PC-3 (cell line): ENCODE measurements at regions not wholly inside any gene's neighbourhood (a gene's known extent, or its start where the extent isn't known, plus 50 kb on each side); places are given as distances from the start of the nearest gene placed in this dataset.
A peak's percentile ranks its signal among the peaks of the same experiment; 100 is the strongest.

Source experiments
- CTCF ChIP-seq: fragments of 300-600 bp; sonication (generic); conservative IDR thresholded peaks from 2 replicates; pipeline ENCODE4 v1.5.1; 2017; ENCODE audit warnings: antibody characterized with exemption, low read depth, mild to moderate bottlenecking, low read length
- EZH2 ChIP-seq: fragments of 300-600 bp; sonication (generic); IDR thresholded peaks from one replicate; pipeline ENCODE4 v1.6.1; 2017; ENCODE audit warnings: antibody characterized with exemption, mild to moderate bottlenecking, low read length; ENCODE audit not compliant: unreplicated experiment
- EZH2phosphoT487 ChIP-seq: fragments of 300-600 bp; sonication (generic); IDR thresholded peaks from 2 replicates; pipeline ENCODE4 v1.6.1; 2018; ENCODE audit warnings: mild to moderate bottlenecking, antibody characterized with exemption, low read length, borderline replicate concordance

DNA sequence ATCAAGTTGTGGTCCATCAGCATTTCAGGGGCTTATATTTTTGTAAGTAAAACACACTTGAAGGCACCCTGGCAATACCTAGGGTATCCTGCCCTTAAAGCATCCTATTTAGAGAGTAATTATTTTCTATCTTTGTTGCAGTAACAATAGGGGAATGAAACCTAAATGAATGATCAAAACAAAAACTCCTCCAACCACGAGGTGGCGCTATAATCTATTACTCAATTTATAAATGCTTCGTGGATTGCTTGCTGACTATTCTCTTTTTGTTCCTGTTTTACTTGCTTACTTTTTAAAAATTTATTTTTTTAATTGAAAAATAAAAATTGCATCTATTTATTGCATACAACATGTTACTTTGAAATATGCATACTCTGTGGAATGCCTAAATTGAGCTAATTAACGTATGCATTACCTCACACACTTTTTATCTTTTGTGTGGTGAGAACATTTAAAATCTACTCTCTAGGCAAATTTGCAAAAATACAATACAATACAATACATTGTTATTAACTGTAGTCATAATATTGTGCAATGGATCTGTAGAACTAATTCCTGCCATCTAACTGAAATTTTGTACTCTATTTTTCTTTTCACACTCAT, 147.7 kb upstream of the BMPER start:
- no peak for TF ChIP-seq EZH2
- peak; percentile 66 for TF ChIP-seq CTCF
- no peak for TF ChIP-seq EZH2phosphoT487
